GM21723 (cell line): ENCODE measurements at regions not wholly inside any gene's neighbourhood (a gene's known extent, or its start where the extent isn't known, plus 50 kb on each side); places are given as distances from the start of the nearest gene placed in this dataset.

Source experiments
- ATAC-seq: cut with Tn5 transposase; IDR thresholded peaks from one replicate; pipeline ENCODE4 v1.9.1; 2021; ENCODE audit warnings: mild to moderate bottlenecking, moderate library complexity; ENCODE audit not compliant: unreplicated experiment

DNA sequence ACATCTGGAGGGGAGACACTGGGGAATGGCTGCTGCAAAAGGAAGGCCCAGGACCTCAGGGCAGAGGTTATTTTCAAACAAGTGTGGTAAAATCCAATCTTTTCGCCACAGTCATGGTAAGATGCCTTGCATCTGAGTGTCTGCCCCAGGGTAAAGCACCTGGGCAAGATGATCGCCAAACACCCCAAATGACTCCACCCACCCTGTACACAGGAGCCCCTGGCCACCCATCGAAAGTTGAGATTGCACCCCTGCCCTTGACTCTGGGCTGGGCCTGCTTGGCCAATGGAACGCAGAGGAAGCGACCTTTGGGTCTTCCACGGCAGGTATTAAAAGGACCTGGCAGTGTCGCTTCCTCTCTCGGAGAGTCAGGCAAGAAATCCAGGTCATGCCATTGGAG, 88.8 kb downstream of the C16orf95 start:
- ATAC-seq, result no peak

DNA sequence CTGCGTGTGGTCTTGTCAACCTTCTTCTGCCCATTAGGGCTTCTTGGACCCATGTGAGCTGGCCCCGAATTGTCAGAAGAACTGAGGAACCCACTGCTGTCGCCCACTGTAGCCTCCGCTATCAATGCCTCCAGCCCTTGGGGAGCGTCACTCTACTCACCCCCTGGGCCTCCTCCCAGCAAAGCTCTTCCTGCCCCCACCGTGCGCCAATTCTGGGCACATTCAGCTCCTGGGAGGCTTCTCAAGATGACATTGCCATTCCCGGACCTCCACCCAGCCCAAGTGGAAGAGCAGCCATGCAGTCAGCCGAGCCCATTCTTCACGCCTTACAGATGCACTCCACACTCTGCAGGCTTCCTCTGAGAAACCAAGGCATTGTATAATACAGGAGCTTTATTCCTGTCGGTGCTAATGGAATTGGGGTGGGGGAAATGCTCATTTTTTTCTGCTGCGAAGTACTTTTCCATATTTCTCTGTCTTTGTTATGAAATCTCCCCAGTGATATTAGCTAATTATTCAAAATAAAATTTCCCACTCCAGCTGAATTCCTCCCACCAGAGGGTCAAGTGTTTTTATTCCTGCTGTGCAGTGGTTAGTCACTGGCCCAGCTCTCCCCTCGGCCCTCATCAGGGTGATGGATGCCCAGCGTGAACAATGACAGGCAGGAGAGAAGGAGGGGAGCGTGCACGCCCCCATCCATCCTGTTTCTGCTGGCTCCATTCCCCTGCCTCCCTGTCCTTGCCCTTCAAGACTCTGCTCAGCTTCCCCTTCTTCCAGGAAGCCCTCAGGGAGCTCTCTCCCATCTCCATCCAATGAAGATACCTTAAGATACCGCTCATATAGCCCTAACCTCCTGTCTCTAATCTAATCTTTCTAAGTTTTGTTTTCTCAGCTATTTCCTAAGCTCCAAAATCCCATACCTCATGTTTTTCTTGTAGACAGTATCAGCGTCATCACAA, 87.7 kb downstream of the C16orf95 start:
- ATAC-seq, result no peak

DNA sequence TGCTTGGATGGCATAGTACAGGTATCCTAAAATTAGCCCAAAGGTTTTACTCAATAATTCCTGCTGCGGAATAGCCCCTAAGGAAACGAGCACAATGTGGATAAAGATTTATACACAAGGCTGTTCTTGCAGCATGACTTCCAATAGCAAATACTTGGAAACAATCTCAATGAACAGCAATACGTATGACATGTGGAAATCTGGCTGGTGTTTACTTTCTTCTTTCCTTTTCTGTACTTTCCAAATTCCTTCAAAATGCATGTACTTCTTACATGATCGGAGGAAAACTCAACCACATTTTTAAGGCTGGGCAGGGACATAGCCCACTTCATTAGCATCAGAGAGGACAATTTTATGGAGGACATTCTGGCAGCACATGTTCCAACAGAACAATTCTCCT, 86.6 kb downstream of the C16orf95 start:
- no peak for ATAC-seq

DNA sequence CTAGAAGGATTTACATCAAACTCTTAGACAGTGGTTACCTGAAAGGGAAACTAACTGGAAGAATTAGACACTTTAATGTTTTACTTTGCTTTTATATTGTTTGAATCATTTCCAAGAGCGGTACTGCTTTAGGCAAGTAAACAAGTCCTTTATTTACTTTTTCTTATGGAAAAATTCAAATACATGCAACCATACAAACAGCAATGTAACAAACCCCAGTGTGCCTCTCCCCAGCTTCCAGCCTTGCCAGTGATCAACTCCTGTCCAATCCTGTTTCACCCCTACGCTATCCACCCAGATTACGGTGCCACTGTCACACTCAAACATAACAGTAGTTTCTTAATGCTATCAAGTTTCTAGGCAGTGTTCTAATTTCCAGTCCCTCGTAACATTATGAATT, 85.9 kb downstream of the C16orf95 start:
- ATAC-seq, result no peak

DNA sequence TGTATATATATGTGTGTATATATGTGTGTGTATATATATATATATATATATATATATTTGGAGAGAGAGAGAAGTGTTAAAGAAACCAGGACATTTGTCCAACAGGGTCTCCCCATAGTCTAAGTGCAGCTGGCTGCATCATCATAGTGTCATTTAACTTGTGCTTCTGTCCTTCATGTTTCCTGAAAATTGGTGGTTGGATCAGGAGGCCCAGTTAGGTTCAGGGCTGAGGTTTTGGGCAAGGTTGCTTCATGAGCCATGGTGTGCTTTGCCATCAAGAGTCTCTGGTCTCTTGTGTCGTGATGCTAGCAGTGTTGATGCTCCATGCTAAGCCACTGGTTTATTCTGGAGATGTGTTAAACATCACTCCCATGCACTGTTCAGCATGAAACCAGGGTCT, 85.3 kb downstream of the C16orf95 start:
- no peak for ATAC-seq

DNA sequence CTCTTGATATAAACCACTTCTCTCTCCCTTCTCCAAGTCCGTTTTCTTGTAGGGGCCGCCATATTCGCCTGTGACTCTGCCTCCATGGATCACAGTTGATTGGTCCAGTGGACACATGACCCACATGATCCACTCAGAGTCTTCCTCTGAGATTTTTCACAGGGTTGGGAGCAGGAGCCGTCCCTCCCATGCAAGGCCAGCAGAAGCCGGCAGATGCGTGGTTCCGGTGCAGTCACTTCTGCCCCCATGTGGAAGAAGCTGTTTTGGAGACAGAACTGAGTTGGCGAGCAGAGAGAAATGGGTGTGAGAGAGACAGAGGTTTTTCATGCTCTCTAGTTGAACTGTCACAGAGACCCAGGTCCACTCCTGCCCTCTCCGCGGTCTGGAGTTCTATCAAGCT, 83.3 kb downstream of the C16orf95 start:
- no peak for ATAC-seq

GRCh38 chr16:87234601-87235000, 82.6 kb downstream of the C16orf95 start:
- no peak for ATAC-seq

GRCh38 chr16:87235810-87236515, 81.2 kb downstream of the C16orf95 start:
- no peak for ATAC-seq

- no peak for ATAC-seq
Measured at GRCh38 chr16:87236516-87237115, 80.6 kb downstream of the C16orf95 start.

GRCh38 chr16:87238361-87238715, 78.9 kb downstream of the C16orf95 start:
- no peak for ATAC-seq

GRCh38 chr16:87239545-87239944, 77.6 kb downstream of the C16orf95 start:
- ATAC-seq, result no peak

DNA sequence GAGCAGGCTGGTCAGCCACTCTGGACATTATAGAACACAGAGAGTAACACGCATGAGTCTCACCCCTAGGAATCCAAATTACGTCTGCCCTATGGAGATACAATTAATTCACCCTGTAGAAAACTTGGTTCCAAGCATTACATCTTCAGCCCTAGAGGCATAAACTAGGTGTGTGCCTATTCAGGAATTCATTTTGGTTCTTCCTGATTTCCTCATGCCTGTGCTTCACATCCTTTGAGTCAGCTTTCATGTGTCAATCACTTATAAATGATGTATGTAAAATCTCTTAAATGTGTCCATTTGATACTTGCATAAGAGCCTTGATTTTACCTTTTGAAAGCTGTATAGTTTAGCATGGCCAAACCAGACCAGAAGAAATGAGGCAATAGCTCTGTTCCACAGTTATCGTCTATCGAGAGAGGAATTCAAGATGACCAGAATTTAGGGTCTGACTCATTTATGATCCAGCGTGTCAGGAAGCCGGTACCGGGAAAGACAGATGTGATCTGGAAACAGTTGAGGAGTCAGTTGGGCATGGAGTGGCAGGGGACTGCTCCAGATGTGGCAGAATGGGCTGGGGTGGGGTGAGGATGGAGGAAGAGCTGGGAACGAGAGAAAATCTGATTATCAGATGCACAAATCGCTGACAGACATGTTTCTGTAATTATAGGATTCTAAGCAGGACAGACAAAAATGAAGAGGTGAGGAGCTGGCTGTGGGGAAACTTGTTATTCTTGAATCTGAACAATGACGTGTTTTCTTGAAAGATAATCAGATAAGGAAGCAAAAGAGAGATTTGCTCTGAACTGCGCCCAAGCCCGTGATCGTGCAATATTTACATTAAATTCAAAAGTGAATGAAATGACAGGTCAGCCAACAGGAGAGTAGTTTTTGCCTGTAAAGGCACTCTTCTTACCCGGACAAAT, 76.7 kb downstream of the C16orf95 start:
- ATAC-seq, result no peak

GRCh38 chr16:87241137-87241771, 75.9 kb downstream of the C16orf95 start:
- ATAC-seq, result no peak

DNA sequence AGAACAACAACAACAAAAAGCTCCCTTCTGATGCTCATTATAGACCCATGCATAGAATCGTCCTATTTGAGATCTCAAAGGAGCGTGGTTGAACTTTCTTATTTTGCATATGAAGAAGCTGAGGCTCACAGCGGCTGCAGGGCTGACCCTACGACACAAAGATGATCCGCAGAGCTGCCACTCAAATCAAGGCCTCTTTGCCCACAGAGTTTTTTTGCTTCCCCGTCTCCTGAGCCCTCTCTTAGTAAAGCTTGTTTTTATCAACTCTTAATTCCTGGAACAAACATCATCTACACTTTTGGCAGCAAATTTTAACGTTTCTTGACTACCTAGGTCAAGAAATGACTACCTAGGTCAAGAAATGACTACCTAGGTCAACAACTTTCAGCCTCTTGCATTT, 73.7 kb downstream of the C16orf95 start:
- ATAC-seq, result no peak

GRCh38 chr16:87244636-87245197, 72.5 kb downstream of the C16orf95 start:
- ATAC-seq, result no peak

DNA sequence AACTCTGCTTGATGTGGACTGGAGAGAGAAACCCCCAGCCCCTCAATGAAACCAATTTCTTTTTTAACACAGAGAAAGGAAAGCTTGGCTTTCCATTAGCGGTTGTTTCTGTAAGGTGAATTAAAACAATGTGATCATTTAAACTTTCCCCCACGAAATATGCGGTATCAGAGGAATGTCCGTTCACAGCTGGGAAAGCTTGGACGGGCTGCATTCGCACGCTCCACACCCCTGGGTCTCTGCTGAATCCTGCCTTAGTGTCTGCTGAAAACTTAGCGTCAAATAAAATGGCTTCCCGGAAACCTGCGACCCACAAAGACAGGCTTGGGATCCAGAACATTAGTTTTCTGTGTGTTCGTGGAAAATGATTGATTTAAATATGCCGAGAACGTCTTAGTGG, 71.7 kb downstream of the C16orf95 start:
- ATAC-seq, result no peak

GRCh38 chr16:87246269-87247065, 70.7 kb downstream of the C16orf95 start:
- ATAC-seq, result no peak

GRCh38 chr16:87248714-87249113, 68.5 kb downstream of the C16orf95 start:
- ATAC-seq, result no peak

DNA sequence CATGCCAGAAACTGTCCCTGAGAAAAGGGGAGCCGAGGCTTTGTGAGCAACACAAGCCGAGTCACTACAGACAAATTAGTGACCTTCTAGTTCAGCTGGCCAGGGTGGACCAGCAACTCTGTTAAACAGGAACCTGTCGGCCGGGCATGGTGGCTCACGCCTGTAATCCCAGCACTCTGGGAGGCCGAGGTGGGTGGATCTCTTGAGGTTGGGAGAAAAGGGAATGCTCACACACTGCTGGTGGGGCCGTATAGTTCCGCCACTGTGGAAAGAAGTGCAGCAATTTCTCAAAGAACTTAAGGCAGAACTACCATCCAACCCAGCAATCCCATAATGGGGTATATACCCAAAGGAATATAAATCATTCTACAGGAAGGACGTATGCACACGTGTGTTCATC, 67.8 kb downstream of the C16orf95 start:
- ATAC-seq, result no peak
